ENCODE measurements at regions not wholly inside any gene's neighbourhood (a gene's known extent, or its start where the extent isn't known, plus 50 kb on each side); places are given as distances from the start of the nearest gene placed in this dataset.
A peak's percentile ranks its signal among the peaks of the same experiment; 100 is the strongest.

DNA sequence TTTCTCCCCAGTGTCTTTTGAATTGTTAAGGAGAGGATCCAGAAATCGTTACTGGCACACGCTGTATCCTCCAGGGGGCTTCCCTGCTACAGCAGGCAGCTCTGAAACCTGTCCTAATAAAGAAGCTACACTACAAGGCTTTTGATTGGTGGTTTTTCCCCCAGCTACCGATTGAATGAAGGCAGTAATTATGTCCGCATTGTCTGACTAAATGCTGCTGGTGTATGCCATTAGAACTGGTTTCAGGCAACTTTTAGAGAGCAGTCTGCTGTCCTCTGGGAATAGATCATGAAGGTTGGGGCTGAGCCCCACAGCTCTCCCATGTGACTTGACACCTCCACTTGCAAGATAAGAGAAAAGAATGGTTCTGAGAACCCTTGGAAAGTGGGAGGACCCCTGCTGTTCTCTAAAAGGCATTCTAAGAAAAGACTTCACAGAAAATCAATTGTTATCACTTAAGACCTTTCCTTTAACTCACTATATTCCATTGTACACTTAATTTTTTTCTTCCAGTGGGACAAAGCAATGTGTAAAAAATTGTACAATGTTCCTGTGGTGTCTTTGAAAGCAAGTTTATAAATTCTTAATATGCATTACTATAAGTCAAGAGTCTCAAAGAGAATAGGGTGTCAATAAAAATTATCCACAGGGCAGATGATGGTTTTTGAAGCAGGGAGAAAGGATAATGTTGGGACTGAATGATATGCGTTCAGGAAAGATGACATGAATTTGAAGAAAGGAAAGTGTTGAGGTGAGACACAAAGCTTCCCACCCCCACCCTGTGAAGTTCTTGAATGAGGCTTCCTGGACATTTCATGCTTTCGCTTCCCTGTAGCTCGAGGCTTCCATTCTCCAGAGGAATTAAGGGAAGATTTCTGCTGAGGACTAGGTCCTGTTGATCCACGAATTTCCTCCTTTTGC, 53.0 kb upstream of the DAZL start:
- H3K4me3 Mint-ChIP-seq (ENCODE audit: low read depth) = no peak overlapping the region

GRCh38 chr3:16658925-16659793, 53.9 kb upstream of the DAZL start:
- Mint-ChIP-seq H3K36me3 (ENCODE audit: insufficient read depth) (peaks cover 2% of the 10 kb centered on the region), H3K27ac (no peak overlapping the region), H3K4me3 (ENCODE audit: low read depth) (no peak overlapping the region), H3K4me1 (ENCODE audit: low read depth) (peaks cover 10% of the 10 kb centered on the region), H3K9me3 (ENCODE audit: low read depth) (peaks cover 18% of the 10 kb centered on the region), H3K27me3 (peaks cover 4% of the 10 kb centered on the region)
- TF ChIP-seq, protein P1, sequence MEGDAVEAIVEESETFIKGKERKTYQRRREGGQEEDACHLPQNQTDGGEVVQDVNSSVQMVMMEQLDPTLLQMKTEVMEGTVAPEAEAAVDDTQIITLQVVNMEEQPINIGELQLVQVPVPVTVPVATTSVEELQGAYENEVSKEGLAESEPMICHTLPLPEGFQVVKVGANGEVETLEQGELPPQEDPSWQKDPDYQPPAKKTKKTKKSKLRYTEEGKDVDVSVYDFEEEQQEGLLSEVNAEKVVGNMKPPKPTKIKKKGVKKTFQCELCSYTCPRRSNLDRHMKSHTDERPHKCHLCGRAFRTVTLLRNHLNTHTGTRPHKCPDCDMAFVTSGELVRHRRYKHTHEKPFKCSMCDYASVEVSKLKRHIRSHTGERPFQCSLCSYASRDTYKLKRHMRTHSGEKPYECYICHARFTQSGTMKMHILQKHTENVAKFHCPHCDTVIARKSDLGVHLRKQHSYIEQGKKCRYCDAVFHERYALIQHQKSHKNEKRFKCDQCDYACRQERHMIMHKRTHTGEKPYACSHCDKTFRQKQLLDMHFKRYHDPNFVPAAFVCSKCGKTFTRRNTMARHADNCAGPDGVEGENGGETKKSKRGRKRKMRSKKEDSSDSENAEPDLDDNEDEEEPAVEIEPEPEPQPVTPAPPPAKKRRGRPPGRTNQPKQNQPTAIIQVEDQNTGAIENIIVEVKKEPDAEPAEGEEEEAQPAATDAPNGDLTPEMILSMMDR (IDR thresholded peaks at IDR 0.05; ENCODE audit: unreplicated experiment) = no peak
- no peak for DNase-seq (ENCODE audit: low spot score, unreplicated experiment)

More for the DNA sequence above, 53.0 kb upstream of the DAZL start:
- Mint-ChIP-seq H3K27me3 (peaks cover 4% of the 10 kb centered on the region), H3K36me3 (ENCODE audit: insufficient read depth) (peaks cover 2% of the 10 kb centered on the region), H3K9me3 (ENCODE audit: low read depth) (peaks cover 18% of the 10 kb centered on the region), H3K4me1 (ENCODE audit: low read depth) (peaks cover 10% of the 10 kb centered on the region), H3K27ac (no peak overlapping the region)
- TF ChIP-seq, protein P1 (IDR thresholded peaks at IDR 0.05; ENCODE audit: unreplicated experiment) = peak; percentile 10
- no peak for DNase-seq (ENCODE audit: low spot score, unreplicated experiment)

DNA sequence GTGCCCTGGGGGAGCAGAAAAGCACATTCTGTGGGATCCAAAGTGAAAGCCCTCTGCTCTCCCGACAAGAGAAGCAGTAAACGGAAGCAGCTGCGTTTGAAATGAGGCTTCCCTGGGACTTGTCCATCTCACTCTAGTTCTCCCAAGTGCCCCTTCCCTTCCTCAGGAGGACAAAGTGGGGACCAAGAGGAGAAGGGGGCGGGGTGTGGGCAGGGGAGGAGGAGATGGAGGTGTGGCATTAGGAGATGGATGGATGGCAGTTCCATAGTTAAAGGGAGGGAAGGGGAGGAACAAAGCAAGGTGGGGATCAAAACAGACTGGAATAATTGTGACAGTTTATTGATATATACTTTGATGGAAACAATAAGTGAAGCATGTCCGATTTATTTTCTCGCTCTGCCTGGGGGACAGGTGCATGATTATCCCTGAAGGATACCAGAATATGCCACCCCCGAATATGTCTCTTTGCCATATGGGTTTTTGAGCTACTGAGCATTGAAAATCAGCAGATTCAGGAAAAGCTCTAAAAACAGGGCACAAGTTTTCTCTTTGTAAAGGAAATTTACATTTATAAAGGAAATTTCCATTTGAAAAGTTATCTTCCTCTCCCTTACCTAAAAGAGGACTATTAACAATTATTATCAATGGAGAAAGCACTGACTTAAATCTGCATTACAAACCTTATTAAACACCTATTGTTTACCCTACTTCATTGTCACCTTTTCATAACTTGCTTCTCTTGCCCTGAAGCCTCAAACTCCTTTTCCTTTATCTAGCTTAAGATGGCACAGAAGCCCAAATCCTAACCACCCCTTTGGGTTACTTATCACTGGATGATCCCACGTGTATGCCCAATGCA, 58.9 kb upstream of the DAZL start:
- Mint-ChIP-seq H3K36me3 (ENCODE audit: insufficient read depth) (peaks cover 2% of the 10 kb centered on the region), H3K27me3 (no peaks in the 10 kb centered on the region), H3K4me3 (ENCODE audit: low read depth) (no peak overlapping the region), H3K9me3 (ENCODE audit: low read depth) (peaks cover 18% of the 10 kb centered on the region), H3K4me1 (ENCODE audit: low read depth) (peaks cover 3% of the 10 kb centered on the region), H3K27ac (no peak overlapping the region)
- DNase-seq (ENCODE audit: low spot score, unreplicated experiment) = no peak
- TF ChIP-seq, protein P1 (IDR thresholded peaks at IDR 0.05; ENCODE audit: unreplicated experiment) = no peak

DNA sequence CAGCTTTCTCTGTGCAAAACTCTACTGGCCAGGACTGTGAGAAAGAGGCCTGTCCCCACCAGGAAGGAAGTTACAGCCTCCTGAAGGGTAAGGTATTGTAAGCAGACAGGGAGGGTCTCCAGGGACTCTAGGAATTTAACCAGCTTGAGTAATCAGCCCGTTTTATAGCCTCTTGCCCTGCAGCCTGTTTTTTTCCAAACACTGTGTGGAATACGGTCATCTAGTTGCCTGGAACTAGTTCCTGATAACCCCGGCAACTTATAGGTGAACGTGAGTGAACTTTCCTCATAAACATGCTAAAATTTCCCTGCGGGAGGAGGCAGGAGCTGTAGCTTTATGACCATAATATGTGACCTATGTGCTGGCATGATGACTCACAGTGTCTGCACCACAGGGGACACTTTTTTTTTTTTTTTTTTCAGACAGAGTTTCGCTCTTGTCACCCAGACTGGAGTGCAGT, 60.1 kb upstream of the DAZL start:
- Mint-ChIP-seq H3K36me3 (ENCODE audit: insufficient read depth) (no peaks in the 10 kb centered on the region), H3K27ac (no peak overlapping the region), H3K4me3 (ENCODE audit: low read depth) (no peak overlapping the region), H3K4me1 (ENCODE audit: low read depth) (no peaks in the 10 kb centered on the region), H3K9me3 (ENCODE audit: low read depth) (peaks cover 13% of the 10 kb centered on the region), H3K27me3 (no peaks in the 10 kb centered on the region)
- TF ChIP-seq, protein P1 (IDR thresholded peaks at IDR 0.05; ENCODE audit: unreplicated experiment) = no peak
- no peak for DNase-seq (ENCODE audit: low spot score, unreplicated experiment)

Data from progenitor cell of endocrine pancreas (in vitro differentiated cells).